Transverse colon (tissue), 4 donors: ENCODE measurements at regions not wholly inside any gene's neighbourhood (a gene's known extent, or its start where the extent isn't known, plus 50 kb on each side); places are given as distances from the start of the nearest gene placed in this dataset.

Experiments used
- DNase-seq: peaks from one replicate; pipeline ENCODE4 v3.0.0-alpha.2; 2019
- H3K27ac ChIP-seq, 4 donors: fragments of 200-600 bp; sonication (generic); 2 replicates each; pipeline ENCODE4 v1.5.1; 2016 to 2018; ENCODE audit warnings: inconsistent platforms in 4 of 4
- H3K27me3 ChIP-seq: fragments of 200-600 bp; sonication (generic); 2 replicates; pipeline ENCODE4 v1.5.1; 2017; ENCODE audit warnings: inconsistent platforms
- H3K36me3 ChIP-seq, 4 donors: fragments of 200-600 bp; sonication (generic); 2 replicates each; pipeline ENCODE4 v1.5.1; 2017 to 2019; ENCODE audit warnings: inconsistent platforms in 4 of 4
- H3K4me1 ChIP-seq, 4 donors: fragments of 200-600 bp; sonication (generic); 2 replicates each; pipeline ENCODE4 v1.5.1; 2017 to 2020; ENCODE audit warnings: inconsistent platforms in 4 of 4
- H3K4me3 ChIP-seq, 4 donors: fragments of 200-600 bp; sonication (generic); 1 replicate in 1 of 4; 2 replicates in 3 of 4; pipeline versions ENCODE4 v1.5.1 to v1.6.1; 2017 to 2019; ENCODE audit warnings: inconsistent platforms in 4 of 4
- H3K9me3 ChIP-seq, 2 donors: fragments of 200-600 bp; sonication (generic); 2 replicates each; pipeline ENCODE4 v1.5.1; 2017 to 2019; ENCODE audit warnings: inconsistent platforms in 2 of 2
- CTCF ChIP-seq, 5 experiments: fragments of 200-600 bp in 3 of 5; fragments of 450-650 bp in 2 of 5; sonication (generic) in 3 of 5; IDR thresholded peaks; 1 replicate in 2 of 5; 2 replicates in 3 of 5; pipeline ENCODE4 v1.5.1; 2016 to 2017; ENCODE audit warnings: antibody characterized with exemption in 5 of 5, inconsistent platforms in 3 of 5, mild to moderate bottlenecking in 2 of 5, moderate library complexity in 1 of 5
- EP300 ChIP-seq: sonication (generic); formaldehyde crosslinking; IDR thresholded peaks from one replicate; pipeline ENCODE4 v1.6.1; 2017; ENCODE audit warnings: antibody characterized with exemption, low read depth
- POLR2A ChIP-seq: fragments of 450-650 bp; IDR thresholded peaks from one replicate; pipeline ENCODE4 v1.6.1; 2016; ENCODE audit warnings: antibody characterized with exemption, mild to moderate bottlenecking, moderate library complexity
- POLR2AphosphoS5 ChIP-seq, 3 donors: sonication (generic); formaldehyde crosslinking; IDR thresholded peaks; one replicate each; pipeline ENCODE4 v1.6.1; 2016; ENCODE audit warnings: antibody characterized with exemption in 3 of 3
- WGBS, 2 donors: methylation state at CpG; one replicate each; pipeline ENCODE4 v1.1.5; 2018; ENCODE audit warnings: low coverage in 1 of 2; 5-methylcytosine and 5-hydroxymethylcytosine counted together
- in situ Hi-C, 4 donors: fragments of 200-750 bp; cut with MboI; loops; one replicate each; pipeline versions ENCODE4 v1.15.0 to v1.15.1; 2017; ENCODE audit warnings: low sequenced_read_pairs in 3 of 4, low pct_ligation_motif_present in 1 of 4, low pct_unique_long_range_greater_than_20kb in 1 of 4
- intact Hi-C: fragments of 100-400 bp; cut with DNase I; formaldehyde crosslinking; loops from one replicate; pipeline ENCODE4 v1.15.1; 2023; ENCODE audit warnings: low total_unique reads

- no peak for TF ChIP-seq POLR2AphosphoS5 (IDR thresholded peaks at IDR 0.05)
- TF ChIP-seq EP300 = no peak
- TF ChIP-seq POLR2A = no peak
- no peak for TF ChIP-seq CTCF (IDR thresholded peaks at IDR 0.05)
- in situ Hi-C loops (no loop called here), intact Hi-C loops (no loop called here)
- no peaks in the 10 kb centered on the region for H3K27me3 ChIP-seq
- H3K4me3 ChIP-seq = no peak overlapping the region
- 90 to 94% methylated on average over 3 of the region's 3 CpGs for WGBS, 2 donors
- no peaks in the 10 kb centered on the region for H3K36me3 ChIP-seq
- DNase-seq = no peak
- H3K9me3 ChIP-seq = peaks cover 0 to 3% of the 10 kb centered on the region in 2 donors
- no peak overlapping the region for H3K27ac ChIP-seq
- no peaks in the 10 kb centered on the region for H3K4me1 ChIP-seq
Observed at GRCh38 chr3:104591776-104592175, 774.9 kb upstream of the ALCAM start.

GRCh38 chr3:104594491-104594890, 772.2 kb upstream of the ALCAM start:
- Histone ChIP-seq H3K4me3 (no peak overlapping the region), H3K36me3 (no peaks in the 10 kb centered on the region), H3K9me3 (peaks cover 0 to 3% of the 10 kb centered on the region in 2 donors), H3K4me1 (peaks cover 0 to 6% (median 0%) of the 10 kb centered on the region in 4 donors), H3K27ac (no peak overlapping the region), H3K27me3 (no peaks in the 10 kb centered on the region)
- WGBS, 2 donors = 90 to 96% methylated on average over 2 of the region's 2 CpGs
- no peak for DNase-seq
- in situ Hi-C loops (no loop called here), intact Hi-C loops (no loop called here)
- TF ChIP-seq POLR2AphosphoS5 (IDR thresholded peaks at IDR 0.05) (no peak), POLR2A (no peak), CTCF (IDR thresholded peaks at IDR 0.05) (no peak), EP300 (no peak)

GRCh38 chr3:104596054-104596453, 770.7 kb upstream of the ALCAM start:
- Histone ChIP-seq H3K4me3 (no peak overlapping the region), H3K9me3 (no peaks in the 10 kb centered on the region), H3K27ac (no peak overlapping the region), H3K27me3 (no peaks in the 10 kb centered on the region), H3K4me1 (peaks cover 0 to 6% (median 0%) of the 10 kb centered on the region in 4 donors), H3K36me3 (no peaks in the 10 kb centered on the region)
- no peak for DNase-seq
- in situ Hi-C loops (no loop called here), intact Hi-C loops (no loop called here)
- TF ChIP-seq POLR2A (no peak), POLR2AphosphoS5 (IDR thresholded peaks at IDR 0.05) (no peak), CTCF (IDR thresholded peaks at IDR 0.05) (no peak)
- WGBS, 2 donors = 54 to 69% methylated on average over 2 of the region's 2 CpGs

- peak in 4 of 5 experiments; percentile 30 to 40 (median 35) for TF ChIP-seq CTCF (IDR thresholded peaks at IDR 0.05)
- TF ChIP-seq EP300 = no peak
- DNase-seq = no peak
- no peak overlapping the region for H3K4me3 ChIP-seq
- H3K9me3 ChIP-seq = no peaks in the 10 kb centered on the region
- no peak overlapping the region for H3K27ac ChIP-seq
- intact Hi-C loops (no loop called here), in situ Hi-C loops (no loop called here)
- no peaks in the 10 kb centered on the region for H3K36me3 ChIP-seq
- peaks cover 0 to 6% (median 0%) of the 10 kb centered on the region in 4 donors for H3K4me1 ChIP-seq
- WGBS, 2 donors = 7 to 35% methylated on average over 2 of the region's 2 CpGs
- H3K27me3 ChIP-seq = no peaks in the 10 kb centered on the region
Observed at GRCh38 chr3:104596551-104596950, 770.2 kb upstream of the ALCAM start.
